Esophagus squamous epithelium (tissue), 5 donors: ENCODE measurements at regions not wholly inside any gene's neighbourhood (a gene's known extent, or its start where the extent isn't known, plus 50 kb on each side); places are given as distances from the start of the nearest gene placed in this dataset.

Experiments used
- DNase-seq: peaks from one replicate; lab custom pipeline; 2025; lab: John Stamatoyannopoulos, UW
- H3K27ac ChIP-seq, 4 donors: fragments of 200-600 bp; sonication (generic); one replicate each; pipeline ENCODE4 v1.5.1; 2016 to 2019; ENCODE audit warnings: mild to moderate bottlenecking in 1 of 4
- H3K27me3 ChIP-seq, 4 donors: fragments of 200-600 bp; sonication (generic); 1 replicate in 3 of 4; 2 replicates in 1 of 4; pipeline versions ENCODE4 v1.5.1 to v1.6.0; 2017 to 2021; ENCODE audit warnings: antibody characterized with exemption in 1 of 4
- H3K36me3 ChIP-seq, 3 donors: fragments of 200-600 bp; sonication (generic); one replicate each; pipeline ENCODE4 v1.5.1; 2016 to 2019
- H3K4me1 ChIP-seq, 3 donors: fragments of 200-600 bp; sonication (generic); one replicate each; pipeline ENCODE4 v1.5.1; 2017 to 2019
- H3K4me3 ChIP-seq, 4 donors: fragments of 200-600 bp; sonication (generic); 1 replicate in 3 of 4; 2 replicates in 1 of 4; pipeline ENCODE4 v1.5.1; 2016 to 2019; ENCODE audit warnings: mild to moderate bottlenecking in 2 of 4, moderate library complexity in 1 of 4
- H3K9me3 ChIP-seq, 3 donors: fragments of 200-600 bp; sonication (generic); one replicate each; pipeline ENCODE4 v1.5.1; 2016 to 2019
- POLR2A ChIP-seq, 4 donors: fragments of 450-650 bp; IDR thresholded peaks; one replicate each; pipeline ENCODE4 v1.6.1; 2017; ENCODE audit warnings: antibody characterized with exemption in 4 of 4, mild to moderate bottlenecking in 4 of 4, moderate library complexity in 3 of 4
- WGBS, 2 donors: methylation state at CpG; one replicate each; pipeline ENCODE4 v1.1.5; 2018; 5-methylcytosine and 5-hydroxymethylcytosine counted together
- intact Hi-C: fragments of 100-400 bp; cut with DNase I; formaldehyde crosslinking; loops from one replicate; pipeline ENCODE4 v1.15.0; 2022
- TF ChIP-seq, protein P1 (sequence below), 6 experiments: fragments of 450-650 bp in 4 of 6; fragments of 200-600 bp in 2 of 6; sonication (generic) in 2 of 6; IDR thresholded peaks; one replicate each; pipeline ENCODE4 v1.5.1; 2016 to 2019; ENCODE audit warnings: antibody characterized with exemption in 6 of 6, mild to moderate bottlenecking in 4 of 6, moderate library complexity in 4 of 6
- donor health status: DM: yes; HTN: yes; CAD: no.

DNA sequence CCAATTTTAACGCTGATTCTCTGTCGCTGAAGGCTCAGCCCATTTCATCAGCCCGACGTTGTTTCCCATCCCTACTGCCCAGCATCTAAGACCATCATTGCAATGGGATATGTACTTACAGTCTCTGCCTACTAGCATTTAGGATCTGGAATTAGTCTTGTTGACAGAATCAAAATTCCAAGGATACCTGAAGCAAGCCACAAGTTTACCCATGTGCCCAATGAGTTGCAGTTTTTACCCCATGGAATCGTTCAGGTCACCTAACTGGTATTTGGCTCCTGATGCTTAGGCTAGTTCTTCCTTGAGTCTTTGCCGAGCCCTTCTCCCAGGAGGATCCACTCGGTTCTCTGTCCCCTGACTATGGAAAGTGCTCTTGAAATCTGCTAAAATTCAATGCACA lies 276.8 kb downstream of the DNAJB9 start:
- TF ChIP-seq, protein P1, sequence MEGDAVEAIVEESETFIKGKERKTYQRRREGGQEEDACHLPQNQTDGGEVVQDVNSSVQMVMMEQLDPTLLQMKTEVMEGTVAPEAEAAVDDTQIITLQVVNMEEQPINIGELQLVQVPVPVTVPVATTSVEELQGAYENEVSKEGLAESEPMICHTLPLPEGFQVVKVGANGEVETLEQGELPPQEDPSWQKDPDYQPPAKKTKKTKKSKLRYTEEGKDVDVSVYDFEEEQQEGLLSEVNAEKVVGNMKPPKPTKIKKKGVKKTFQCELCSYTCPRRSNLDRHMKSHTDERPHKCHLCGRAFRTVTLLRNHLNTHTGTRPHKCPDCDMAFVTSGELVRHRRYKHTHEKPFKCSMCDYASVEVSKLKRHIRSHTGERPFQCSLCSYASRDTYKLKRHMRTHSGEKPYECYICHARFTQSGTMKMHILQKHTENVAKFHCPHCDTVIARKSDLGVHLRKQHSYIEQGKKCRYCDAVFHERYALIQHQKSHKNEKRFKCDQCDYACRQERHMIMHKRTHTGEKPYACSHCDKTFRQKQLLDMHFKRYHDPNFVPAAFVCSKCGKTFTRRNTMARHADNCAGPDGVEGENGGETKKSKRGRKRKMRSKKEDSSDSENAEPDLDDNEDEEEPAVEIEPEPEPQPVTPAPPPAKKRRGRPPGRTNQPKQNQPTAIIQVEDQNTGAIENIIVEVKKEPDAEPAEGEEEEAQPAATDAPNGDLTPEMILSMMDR (IDR thresholded peaks at IDR 0.05) = no peak
- no peak for TF ChIP-seq POLR2A (IDR thresholded peaks at IDR 0.05)
- DNase-seq = no peak
- H3K4me3 ChIP-seq = no peak overlapping the region
- H3K4me1 ChIP-seq = no peaks in the 10 kb centered on the region
- H3K36me3 ChIP-seq = no peaks in the 10 kb centered on the region
- H3K27me3 ChIP-seq = no peaks in the 10 kb centered on the region
- no peaks in the 10 kb centered on the region for H3K9me3 ChIP-seq
- WGBS, 2 donors = 66 to 69% methylated on average over 7 of the region's 7 CpGs
- intact Hi-C loops = no loop called here
- no peak overlapping the region for H3K27ac ChIP-seq

DNA sequence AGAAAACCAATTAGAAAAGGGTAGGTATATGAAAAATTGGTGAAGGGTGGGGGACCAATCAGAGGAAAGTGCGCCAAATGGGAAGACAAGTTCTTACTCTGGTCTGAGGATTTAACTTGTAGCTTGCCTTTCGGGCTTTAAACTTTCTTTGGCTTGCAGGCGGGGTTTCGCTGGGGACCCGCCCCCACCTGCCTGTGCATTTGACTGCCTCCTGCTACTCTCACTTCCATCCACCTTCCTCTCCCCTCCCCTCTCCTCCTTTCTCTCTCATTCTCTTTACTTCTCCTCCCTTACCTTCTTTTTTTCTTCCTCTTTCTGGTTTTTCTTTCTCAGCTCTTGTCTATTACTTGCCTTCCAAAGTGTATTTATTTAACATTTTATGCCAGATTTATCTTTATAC lies 278.8 kb downstream of the DNAJB9 start:
- Histone ChIP-seq H3K9me3 (no peaks in the 10 kb centered on the region), H3K36me3 (no peaks in the 10 kb centered on the region), H3K27me3 (no peaks in the 10 kb centered on the region), H3K27ac (no peak overlapping the region), H3K4me1 (no peaks in the 10 kb centered on the region), H3K4me3 (no peak overlapping the region)
- 80 to 83% methylated on average over 5 of the region's 5 CpGs for WGBS, 2 donors
- TF ChIP-seq POLR2A (IDR thresholded peaks at IDR 0.05) = no peak
- TF ChIP-seq, protein P1 (IDR thresholded peaks at IDR 0.05) = no peak
- DNase-seq = no peak
- intact Hi-C loops = no loop called here

DNA sequence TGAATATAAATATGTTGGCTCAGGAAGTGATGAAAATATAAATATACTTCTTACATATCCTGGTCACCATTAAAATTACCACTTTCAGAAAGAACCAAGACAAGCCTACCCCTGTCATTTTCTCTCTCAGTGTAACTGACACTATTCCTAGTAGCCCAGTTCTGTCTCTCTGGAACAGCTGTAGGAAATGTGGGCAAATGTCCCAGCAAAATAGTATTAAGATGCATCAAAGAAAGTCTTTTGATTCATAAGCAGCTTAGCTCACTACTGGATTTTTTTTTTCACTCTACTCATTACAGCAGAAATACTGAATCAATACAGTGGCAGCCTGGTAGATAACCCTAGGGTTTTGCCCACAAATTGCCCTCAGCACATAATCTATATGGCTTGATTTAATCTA lies 290.9 kb downstream of the DNAJB9 start:
- Histone ChIP-seq H3K4me1 (no peaks in the 10 kb centered on the region), H3K36me3 (no peaks in the 10 kb centered on the region), H3K27ac (no peak overlapping the region), H3K27me3 (no peaks in the 10 kb centered on the region), H3K9me3 (peaks cover 0 to 5% (median 0%) of the 10 kb centered on the region in 3 donors), H3K4me3 (no peak overlapping the region)
- TF ChIP-seq, protein P1 (IDR thresholded peaks at IDR 0.05) = no peak
- no peak for TF ChIP-seq POLR2A (IDR thresholded peaks at IDR 0.05)
- DNase-seq = no peak
- intact Hi-C loops = no loop called here

DNA sequence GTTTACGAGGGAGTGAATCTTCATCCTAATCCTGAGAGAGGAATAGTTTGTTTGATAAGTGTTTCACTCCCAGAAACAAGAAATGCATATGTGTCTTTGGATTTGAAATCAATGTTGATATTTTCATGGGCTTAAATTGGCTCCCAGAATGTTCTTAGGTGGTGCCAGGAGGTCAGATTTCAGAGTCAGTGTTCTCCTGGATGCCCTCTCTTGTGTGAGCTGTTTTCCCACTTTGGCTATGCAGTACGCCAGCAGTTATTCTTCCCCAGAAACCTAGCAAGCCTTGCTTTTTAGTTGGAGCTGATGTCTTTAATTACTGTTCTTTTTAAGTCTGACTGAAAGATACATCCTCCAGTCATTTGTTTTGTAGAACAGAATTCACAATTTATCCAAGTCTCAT lies 291.4 kb downstream of the DNAJB9 start:
- Histone ChIP-seq H3K4me3 (no peak overlapping the region), H3K4me1 (no peaks in the 10 kb centered on the region), H3K36me3 (no peaks in the 10 kb centered on the region), H3K27me3 (no peaks in the 10 kb centered on the region), H3K9me3 (peaks cover 0 to 5% (median 0%) of the 10 kb centered on the region in 3 donors), H3K27ac (no peak overlapping the region)
- DNase-seq = no peak
- WGBS, 2 donors = 79 to 95% methylated on average over 1 of the region's 2 CpGs
- TF ChIP-seq, protein P1 (IDR thresholded peaks at IDR 0.05) = no peak
- TF ChIP-seq POLR2A (IDR thresholded peaks at IDR 0.05) = no peak
- intact Hi-C loops = no loop called here

DNA sequence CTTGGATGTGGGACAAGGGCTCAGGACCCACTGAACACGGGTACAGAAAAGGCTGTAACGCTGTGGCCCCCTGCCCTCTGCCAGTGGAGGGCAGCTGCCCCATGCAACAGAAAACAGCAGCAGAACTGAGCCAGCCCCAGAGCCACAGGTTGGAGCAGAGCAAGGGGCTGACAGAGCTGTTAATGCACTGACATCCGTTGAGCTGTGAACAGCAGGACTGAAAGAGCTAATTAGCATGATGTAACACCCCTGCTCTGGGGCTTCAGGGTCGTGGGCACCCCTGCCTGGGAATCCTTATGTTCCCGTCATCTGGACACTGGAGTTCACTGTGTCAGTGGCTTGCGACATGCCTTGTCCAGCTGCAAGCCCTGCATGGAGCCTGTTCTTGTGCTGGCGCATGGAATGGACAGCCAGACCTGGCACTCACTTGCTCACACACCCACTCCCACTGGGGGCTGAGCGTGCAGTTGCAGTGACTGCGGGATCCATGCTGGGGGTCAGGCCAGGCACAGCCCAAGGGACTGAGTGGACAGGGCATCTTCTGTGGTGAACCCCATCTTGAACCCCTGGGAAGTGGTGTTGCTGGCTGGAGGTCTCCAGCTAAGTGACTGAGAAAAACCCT lies 293.7 kb downstream of the DNAJB9 start:
- Histone ChIP-seq H3K4me1 (no peaks in the 10 kb centered on the region), H3K4me3 (no peak overlapping the region), H3K27me3 (no peaks in the 10 kb centered on the region), H3K9me3 (peaks cover 0 to 5% (median 0%) of the 10 kb centered on the region in 3 donors), H3K27ac (no peak overlapping the region), H3K36me3 (no peaks in the 10 kb centered on the region)
- WGBS, 2 donors = 66% methylated on average over 5 of the region's 9 CpGs; no CpG with 5 or more reads in 1 of the 2 donors
- no peak for DNase-seq
- intact Hi-C loops = no loop called here
- TF ChIP-seq POLR2A (IDR thresholded peaks at IDR 0.05) = no peak
- TF ChIP-seq, protein P1 (IDR thresholded peaks at IDR 0.05) = no peak
